IPS-15b (cell line): ENCODE measurements at regions not wholly inside any gene's neighbourhood (a gene's known extent, or its start where the extent isn't known, plus 50 kb on each side); places are given as distances from the start of the nearest gene placed in this dataset.

ENCODE experiments used
- H3K27me3 ChIP-seq: one replicate; pipeline ENCODE4 v1.6.1; 2013; ENCODE audit warnings: low read length; ENCODE audit not compliant: control insufficient read depth, insufficient read depth
- H3K36me3 ChIP-seq: one replicate; pipeline ENCODE4 v1.6.1; 2013; ENCODE audit warnings: low read length; ENCODE audit not compliant: control insufficient read depth, insufficient read depth
- H3K4me1 ChIP-seq: one replicate; pipeline ENCODE4 v1.6.1; 2013; ENCODE audit warnings: mild to moderate bottlenecking, low read length; ENCODE audit not compliant: control insufficient read depth, insufficient read depth
- H3K4me3 ChIP-seq: one replicate; pipeline ENCODE4 v1.5.1; 2013; ENCODE audit warnings: low read depth, low read length
- H3K9ac ChIP-seq: one replicate; pipeline ENCODE4 v1.6.1; 2013; ENCODE audit warnings: low read depth, mild to moderate bottlenecking, low read length
- H3K9me3 ChIP-seq: one replicate; pipeline ENCODE4 v1.6.1; 2013; ENCODE audit warnings: mild to moderate bottlenecking, low read length; ENCODE audit not compliant: control insufficient read depth, insufficient read depth

- Histone ChIP-seq H3K9me3 (no peaks in the 10 kb centered on the region), H3K9ac (no peak overlapping the region), H3K36me3 (no peaks in the 10 kb centered on the region), H3K4me1 (peaks cover 9% of the 10 kb centered on the region), H3K4me3 (no peak overlapping the region), H3K27me3 (no peaks in the 10 kb centered on the region)
Observed at GRCh38 chr6:44054721-44055559, 72.3 kb downstream of the MRPL14 start.

GRCh38 chr6:44053760-44054556 is 73.3 kb downstream of the MRPL14 start:
- H3K9me3 ChIP-seq, result no peaks in the 10 kb centered on the region
- H3K4me3 ChIP-seq, result no peak overlapping the region
- peaks cover 9% of the 10 kb centered on the region for H3K4me1 ChIP-seq
- no peaks in the 10 kb centered on the region for H3K27me3 ChIP-seq
- H3K9ac ChIP-seq, result no peak overlapping the region
- H3K36me3 ChIP-seq, result no peaks in the 10 kb centered on the region

- H3K36me3 ChIP-seq, result no peaks in the 10 kb centered on the region
- H3K27me3 ChIP-seq, result no peaks in the 10 kb centered on the region
- H3K9me3 ChIP-seq, result no peaks in the 10 kb centered on the region
- H3K4me3 ChIP-seq, result no peak overlapping the region
- no peak overlapping the region for H3K9ac ChIP-seq
- H3K4me1 ChIP-seq, result peaks cover 4% of the 10 kb centered on the region
Observed at GRCh38 chr6:44053106-44053756, 74.0 kb downstream of the MRPL14 start.

- peak overlapping the region; percentile 32 for H3K9ac ChIP-seq
- H3K4me1 ChIP-seq, result peaks cover 2% of the 10 kb centered on the region
- H3K4me3 ChIP-seq, result no peak overlapping the region
Observed at GRCh38 chr6:44052419-44053023, 74.7 kb downstream of the MRPL14 start.

GRCh38 chr6:44051515-44051914 is 75.7 kb downstream of the MRPL14 start:
- Histone ChIP-seq H3K4me3 (no peak overlapping the region), H3K4me1 (peaks cover 2% of the 10 kb centered on the region)

More at GRCh38 chr6:44052419-44053023, 74.7 kb downstream of the MRPL14 start:
- no peaks in the 10 kb centered on the region for H3K36me3 ChIP-seq
- H3K27me3 ChIP-seq, result no peaks in the 10 kb centered on the region
- H3K9me3 ChIP-seq, result no peaks in the 10 kb centered on the region

GRCh38 chr6:44050872-44051505 is 76.3 kb downstream of the MRPL14 start:
- H3K27me3 ChIP-seq, result no peaks in the 10 kb centered on the region
- H3K4me3 ChIP-seq, result no peak overlapping the region
- H3K9me3 ChIP-seq, result no peaks in the 10 kb centered on the region
- no peak overlapping the region for H3K9ac ChIP-seq
- H3K4me1 ChIP-seq, result peaks cover 2% of the 10 kb centered on the region
- no peaks in the 10 kb centered on the region for H3K36me3 ChIP-seq

More at GRCh38 chr6:44051515-44051914, 75.7 kb downstream of the MRPL14 start:
- Histone ChIP-seq H3K9me3 (no peaks in the 10 kb centered on the region), H3K27me3 (no peaks in the 10 kb centered on the region), H3K36me3 (no peaks in the 10 kb centered on the region), H3K9ac (no peak overlapping the region)

- Histone ChIP-seq H3K4me1 (peaks cover 2% of the 10 kb centered on the region), H3K4me3 (no peak overlapping the region), H3K9me3 (no peaks in the 10 kb centered on the region), H3K9ac (no peak overlapping the region), H3K36me3 (no peaks in the 10 kb centered on the region), H3K27me3 (no peaks in the 10 kb centered on the region)
Observed at GRCh38 chr6:44049989-44050871, 77.0 kb downstream of the MRPL14 start.

- H3K4me3 ChIP-seq, result no peak overlapping the region
- H3K27me3 ChIP-seq, result no peaks in the 10 kb centered on the region
- no peaks in the 10 kb centered on the region for H3K36me3 ChIP-seq
- peaks cover 2% of the 10 kb centered on the region for H3K4me1 ChIP-seq
- H3K9me3 ChIP-seq, result no peaks in the 10 kb centered on the region
- no peak overlapping the region for H3K9ac ChIP-seq
Observed at GRCh38 chr6:44049163-44049988, 77.9 kb downstream of the MRPL14 start.

GRCh38 chr6:44048277-44048676 is 79.0 kb downstream of the MRPL14 start:
- Histone ChIP-seq H3K4me1 (peaks cover 3% of the 10 kb centered on the region), H3K27me3 (no peaks in the 10 kb centered on the region), H3K4me3 (no peak overlapping the region), H3K9ac (no peak overlapping the region), H3K9me3 (no peaks in the 10 kb centered on the region), H3K36me3 (no peaks in the 10 kb centered on the region)

- peaks cover 6% of the 10 kb centered on the region for H3K4me1 ChIP-seq
- no peaks in the 10 kb centered on the region for H3K36me3 ChIP-seq
- no peaks in the 10 kb centered on the region for H3K27me3 ChIP-seq
- no peak overlapping the region for H3K4me3 ChIP-seq
- H3K9me3 ChIP-seq, result no peaks in the 10 kb centered on the region
- no peak overlapping the region for H3K9ac ChIP-seq
Observed at GRCh38 chr6:44047801-44048200, 79.5 kb downstream of the MRPL14 start.
